Ishikawa (cell line): ENCODE measurements at regions not wholly inside any gene's neighbourhood (a gene's known extent, or its start where the extent isn't known, plus 50 kb on each side); places are given as distances from the start of the nearest gene placed in this dataset.

Source experiments
- CEBPB ChIP-seq: IDR thresholded peaks from 2 replicates; pipeline ENCODE4 v1.6.1; 2012
- CREB1 ChIP-seq: IDR thresholded peaks from 2 replicates; pipeline ENCODE4 v1.6.1; 2012; ENCODE audit warnings: low read depth
- EGR1 ChIP-seq: IDR thresholded peaks from 2 replicates; pipeline ENCODE4 v1.6.1; 2012
- EP300 ChIP-seq: IDR thresholded peaks from 2 replicates; pipeline ENCODE4 v1.6.1; 2012; ENCODE audit warnings: borderline replicate concordance
- FOXM1 ChIP-seq: IDR thresholded peaks from 2 replicates; pipeline ENCODE4 v1.6.1; 2012; ENCODE audit warnings: low read depth, borderline replicate concordance
- MAX ChIP-seq: IDR thresholded peaks from 2 replicates; pipeline ENCODE4 v1.6.1; 2012
- NFIC ChIP-seq: IDR thresholded peaks from 2 replicates; pipeline ENCODE4 v1.6.1; 2012
- RAD21 ChIP-seq: IDR thresholded peaks from 2 replicates; pipeline ENCODE4 v1.6.1; 2012; ENCODE audit warnings: low read depth
- TAF1 ChIP-seq: IDR thresholded peaks from 2 replicates; pipeline ENCODE4 v1.6.1; 2012; ENCODE audit warnings: low read depth, mild to moderate bottlenecking
- TCF12 ChIP-seq: IDR thresholded peaks from 2 replicates; pipeline ENCODE4 v1.6.1; 2012; ENCODE audit warnings: low read depth
- TEAD4 ChIP-seq: IDR thresholded peaks from 2 replicates; pipeline ENCODE4 v1.6.1; 2012
- YY1 ChIP-seq: IDR thresholded peaks from 2 replicates; pipeline ENCODE4 v1.6.1; 2012; ENCODE audit warnings: low read depth
- ZBTB7A ChIP-seq: IDR thresholded peaks from 2 replicates; pipeline ENCODE4 v1.6.1; 2012; ENCODE audit warnings: low read depth
- TF ChIP-seq, protein P1 (sequence below): IDR thresholded peaks from 2 replicates; pipeline ENCODE4 v1.6.1; 2012
- TF ChIP-seq, protein P2 (sequence below): IDR thresholded peaks from 2 replicates; pipeline ENCODE4 v1.6.1; 2012; ENCODE audit warnings: low read depth, mild to moderate bottlenecking

DNA sequence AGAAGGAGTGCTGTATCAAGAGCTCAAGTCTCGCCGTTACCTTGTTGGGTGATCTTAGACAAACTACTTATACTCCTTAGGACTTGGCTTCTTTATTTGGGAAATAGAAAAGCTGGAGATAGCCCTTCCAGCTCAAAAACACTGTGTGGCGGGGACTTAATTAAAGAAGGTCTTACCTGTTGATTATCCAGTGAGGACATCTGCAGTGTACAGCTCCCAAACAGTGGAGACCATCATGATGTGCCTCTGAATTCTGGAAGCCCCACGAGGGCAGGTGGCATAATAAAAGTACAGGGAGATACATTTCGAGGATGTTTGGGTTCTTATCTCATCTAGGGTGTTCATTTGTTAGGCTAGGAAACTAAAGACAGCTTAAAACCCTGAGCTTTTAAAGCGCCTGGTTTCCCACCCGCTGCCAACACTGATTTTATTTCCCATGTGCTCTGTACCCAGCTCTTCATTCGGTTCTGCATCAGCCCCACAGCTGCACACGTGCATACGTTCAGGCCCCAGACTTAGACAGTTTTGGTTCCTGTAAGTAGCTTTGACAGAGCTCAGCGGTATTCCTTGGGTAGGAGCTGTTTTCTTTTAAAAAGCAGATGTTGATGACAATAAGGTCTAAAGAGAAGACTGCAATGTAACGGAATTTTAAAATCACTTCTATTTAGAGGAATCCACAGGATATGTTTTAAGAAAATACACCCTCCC, 80.5 kb upstream of the SIX2 start:
- no peak for TF ChIP-seq NFIC
- TF ChIP-seq TCF12, result no peak
- no peak for TF ChIP-seq TEAD4
- no peak for TF ChIP-seq EP300
- no peak for TF ChIP-seq RAD21
- TF ChIP-seq CREB1, result no peak

GRCh38 chr2:45085487-45085886, 76.2 kb upstream of the SIX2 start:
- TF ChIP-seq, protein P1, sequence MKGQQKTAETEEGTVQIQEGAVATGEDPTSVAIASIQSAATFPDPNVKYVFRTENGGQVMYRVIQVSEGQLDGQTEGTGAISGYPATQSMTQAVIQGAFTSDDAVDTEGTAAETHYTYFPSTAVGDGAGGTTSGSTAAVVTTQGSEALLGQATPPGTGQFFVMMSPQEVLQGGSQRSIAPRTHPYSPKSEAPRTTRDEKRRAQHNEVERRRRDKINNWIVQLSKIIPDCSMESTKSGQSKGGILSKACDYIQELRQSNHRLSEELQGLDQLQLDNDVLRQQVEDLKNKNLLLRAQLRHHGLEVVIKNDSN, result no peak
- no peak for TF ChIP-seq ZBTB7A
- TF ChIP-seq FOXM1, result no peak
- TF ChIP-seq TAF1, result no peak
- no peak for TF ChIP-seq NFIC
- TF ChIP-seq EGR1, result no peak

DNA sequence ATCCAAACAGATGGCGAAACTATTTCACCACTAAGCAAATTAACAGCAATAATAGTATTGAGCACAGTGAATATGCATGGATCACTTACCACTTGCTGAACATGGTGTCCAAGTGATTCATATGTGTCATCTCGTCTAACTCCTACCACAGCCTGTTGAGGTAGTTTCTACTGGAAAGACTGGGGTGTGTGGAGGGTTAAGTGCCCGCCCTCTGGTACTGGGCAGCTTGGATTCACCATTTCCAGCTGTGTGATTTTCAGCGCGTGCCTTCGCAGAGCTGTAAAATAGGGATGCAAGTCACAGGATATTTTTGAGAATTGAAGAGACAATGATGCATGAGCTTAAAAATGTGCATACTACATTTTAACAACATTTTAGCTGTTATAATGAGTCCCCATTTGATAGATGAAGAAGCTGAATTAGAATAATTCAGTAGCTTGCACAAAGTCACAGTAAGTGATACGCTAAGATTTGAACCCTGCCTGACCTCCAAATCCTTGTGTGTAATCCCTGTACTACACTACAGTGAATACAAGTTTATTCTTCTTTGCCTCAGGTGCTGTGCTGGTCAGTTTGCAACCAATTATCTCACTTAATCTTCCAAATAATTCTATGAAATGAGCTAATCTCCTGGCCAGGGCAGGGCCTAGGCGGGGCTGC, 75.2 kb upstream of the SIX2 start:
- TF ChIP-seq MAX, result no peak
- no peak for TF ChIP-seq TAF1
- TF ChIP-seq, protein P2, sequence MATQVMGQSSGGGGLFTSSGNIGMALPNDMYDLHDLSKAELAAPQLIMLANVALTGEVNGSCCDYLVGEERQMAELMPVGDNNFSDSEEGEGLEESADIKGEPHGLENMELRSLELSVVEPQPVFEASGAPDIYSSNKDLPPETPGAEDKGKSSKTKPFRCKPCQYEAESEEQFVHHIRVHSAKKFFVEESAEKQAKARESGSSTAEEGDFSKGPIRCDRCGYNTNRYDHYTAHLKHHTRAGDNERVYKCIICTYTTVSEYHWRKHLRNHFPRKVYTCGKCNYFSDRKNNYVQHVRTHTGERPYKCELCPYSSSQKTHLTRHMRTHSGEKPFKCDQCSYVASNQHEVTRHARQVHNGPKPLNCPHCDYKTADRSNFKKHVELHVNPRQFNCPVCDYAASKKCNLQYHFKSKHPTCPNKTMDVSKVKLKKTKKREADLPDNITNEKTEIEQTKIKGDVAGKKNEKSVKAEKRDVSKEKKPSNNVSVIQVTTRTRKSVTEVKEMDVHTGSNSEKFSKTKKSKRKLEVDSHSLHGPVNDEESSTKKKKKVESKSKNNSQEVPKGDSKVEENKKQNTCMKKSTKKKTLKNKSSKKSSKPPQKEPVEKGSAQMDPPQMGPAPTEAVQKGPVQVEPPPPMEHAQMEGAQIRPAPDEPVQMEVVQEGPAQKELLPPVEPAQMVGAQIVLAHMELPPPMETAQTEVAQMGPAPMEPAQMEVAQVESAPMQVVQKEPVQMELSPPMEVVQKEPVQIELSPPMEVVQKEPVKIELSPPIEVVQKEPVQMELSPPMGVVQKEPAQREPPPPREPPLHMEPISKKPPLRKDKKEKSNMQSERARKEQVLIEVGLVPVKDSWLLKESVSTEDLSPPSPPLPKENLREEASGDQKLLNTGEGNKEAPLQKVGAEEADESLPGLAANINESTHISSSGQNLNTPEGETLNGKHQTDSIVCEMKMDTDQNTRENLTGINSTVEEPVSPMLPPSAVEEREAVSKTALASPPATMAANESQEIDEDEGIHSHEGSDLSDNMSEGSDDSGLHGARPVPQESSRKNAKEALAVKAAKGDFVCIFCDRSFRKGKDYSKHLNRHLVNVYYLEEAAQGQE, result no peak
- TF ChIP-seq TCF12, result no peak
- TF ChIP-seq CREB1, result no peak

DNA sequence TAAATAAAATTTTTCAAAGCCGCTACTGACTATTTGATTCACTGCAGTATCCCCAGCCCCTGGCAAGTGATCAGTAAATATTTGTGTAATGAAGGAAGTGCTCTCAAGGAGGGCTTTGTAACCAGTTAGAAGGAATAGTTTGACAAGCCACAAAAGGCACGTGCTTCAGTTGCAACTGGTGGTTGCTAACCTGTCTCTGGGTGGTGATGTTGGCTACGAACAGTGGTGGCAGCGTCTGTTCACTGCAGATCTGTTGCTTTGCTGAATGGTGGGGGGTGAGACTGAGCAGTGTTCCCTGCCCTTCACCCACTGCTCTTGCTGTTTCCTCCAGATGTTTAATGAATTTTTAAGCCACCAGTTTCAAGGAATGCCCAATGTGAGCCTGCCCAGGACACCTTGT, 73.9 kb upstream of the SIX2 start:
- TF ChIP-seq TEAD4, result no peak
- no peak for TF ChIP-seq RAD21
- TF ChIP-seq MAX, result no peak

GRCh38 chr2:45074713-45075112, 65.5 kb upstream of the SIX2 start:
- TF ChIP-seq EGR1, result no peak
- TF ChIP-seq EP300, result no peak
- no peak for TF ChIP-seq FOXM1
- TF ChIP-seq, protein P2, result no peak
- TF ChIP-seq YY1, result no peak
- no peak for TF ChIP-seq MAX
- no peak for TF ChIP-seq ZBTB7A
- TF ChIP-seq TAF1, result no peak
- no peak for TF ChIP-seq CEBPB
- TF ChIP-seq TCF12, result no peak
- TF ChIP-seq, protein P1, result no peak
- TF ChIP-seq CREB1, result no peak
- no peak for TF ChIP-seq NFIC
- no peak for TF ChIP-seq RAD21
- TF ChIP-seq TEAD4, result no peak

- no peak for TF ChIP-seq NFIC
- no peak for TF ChIP-seq TCF12
- TF ChIP-seq, protein P2, result no peak
- no peak for TF ChIP-seq ZBTB7A
- TF ChIP-seq RAD21, result no peak
- TF ChIP-seq EGR1, result no peak
- TF ChIP-seq CREB1, result no peak
- TF ChIP-seq MAX, result no peak
- TF ChIP-seq YY1, result no peak
- no peak for TF ChIP-seq FOXM1
Measured at GRCh38 chr2:45072862-45073237, 63.6 kb upstream of the SIX2 start.
